Middle frontal gyrus (tissue), 1 donor: ENCODE measurements at regions not wholly inside any gene's neighbourhood (a gene's known extent, or its start where the extent isn't known, plus 50 kb on each side); places are given as distances from the start of the nearest gene placed in this dataset.
"Not testable (repeated sequence)": the region's sequence is repeated elsewhere in the genome, so short reads cannot be mapped to it uniquely, and the experiment has no call there.

Experiments used
- DNase-seq: peaks from one replicate; pipeline ENCODE4 v3.0.0-alpha.2; 2015; ENCODE audit warnings: low spot score; ENCODE audit errors: extremely low spot score

DNA sequence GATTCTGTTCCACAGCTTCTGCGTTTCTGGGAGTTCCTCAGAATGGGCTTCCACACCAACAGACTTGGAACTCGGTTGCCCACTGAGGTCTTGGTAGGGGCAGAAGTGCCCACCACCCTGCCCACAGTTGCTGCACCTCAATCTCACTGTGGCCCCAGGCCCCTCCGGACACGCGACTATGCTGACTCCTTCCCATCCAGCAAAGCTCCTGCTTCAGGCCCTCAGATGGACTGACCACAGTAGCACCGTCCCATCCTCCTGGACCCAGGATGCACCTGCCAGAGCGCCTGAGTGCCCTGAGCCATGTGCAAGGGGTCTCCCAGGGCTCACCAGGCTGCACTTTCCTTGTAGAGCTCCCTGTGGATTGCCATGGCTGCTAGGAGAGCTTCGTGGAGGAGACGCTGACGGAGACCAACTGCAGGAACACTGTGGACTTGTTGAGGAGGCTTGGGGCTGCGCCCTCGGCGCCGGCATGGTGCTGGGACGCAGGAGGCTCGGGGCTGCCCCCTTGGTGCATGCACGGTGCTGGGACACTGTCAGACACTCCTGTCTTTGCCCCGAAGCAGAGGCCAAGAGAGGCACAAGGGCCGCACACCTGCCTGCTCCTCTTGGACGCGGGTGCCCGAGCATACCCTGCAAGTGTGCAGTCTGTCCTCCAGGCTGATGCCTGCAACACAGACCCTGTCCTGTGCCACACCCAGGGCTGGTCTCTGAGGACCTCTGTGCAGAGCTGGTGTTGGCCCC is 201.3 kb downstream of the LIPI start:
- DNase-seq = not testable (repeated sequence)

DNA sequence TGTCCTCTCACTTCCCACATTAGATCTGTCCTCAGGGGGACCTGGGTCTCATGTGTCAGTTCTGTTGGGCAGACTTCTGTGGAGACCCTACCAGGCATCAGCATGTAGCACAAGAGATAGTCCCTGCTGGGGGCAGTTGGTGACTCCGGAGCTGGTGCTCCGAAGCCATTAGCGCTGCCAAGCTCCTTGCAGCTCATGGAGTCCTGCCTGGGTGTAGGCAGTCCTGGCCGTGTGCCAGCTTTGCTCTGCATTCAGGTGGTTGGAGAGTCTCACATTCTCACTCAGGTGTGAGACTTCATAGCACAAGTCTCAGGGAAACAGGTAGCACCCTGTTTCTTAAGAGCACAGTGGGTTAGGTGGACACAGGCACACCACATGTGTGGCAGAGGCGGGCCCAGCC is 202.3 kb downstream of the LIPI start:
- DNase-seq = not testable (repeated sequence)

DNA sequence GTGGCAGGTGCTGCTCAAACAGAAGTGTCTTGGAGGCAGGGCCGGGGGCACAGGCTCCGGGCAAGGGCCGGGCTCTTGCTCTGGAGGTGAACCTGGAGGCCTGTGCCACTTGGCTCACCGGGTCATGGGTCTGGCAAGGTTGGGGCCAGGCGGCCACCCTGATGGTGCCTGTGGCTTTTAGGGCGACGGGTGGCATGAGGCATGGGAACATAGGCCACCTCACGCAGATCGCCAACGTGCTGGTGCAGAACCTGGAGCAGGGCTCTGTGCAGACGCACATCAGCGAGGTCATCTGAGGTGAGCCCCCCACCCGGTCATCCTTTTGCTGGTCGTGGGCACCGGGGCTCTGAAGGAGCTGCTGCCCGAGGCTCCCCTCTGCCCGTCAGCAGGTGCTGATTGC is 202.7 kb downstream of the LIPI start:
- not testable (repeated sequence) for DNase-seq

DNA sequence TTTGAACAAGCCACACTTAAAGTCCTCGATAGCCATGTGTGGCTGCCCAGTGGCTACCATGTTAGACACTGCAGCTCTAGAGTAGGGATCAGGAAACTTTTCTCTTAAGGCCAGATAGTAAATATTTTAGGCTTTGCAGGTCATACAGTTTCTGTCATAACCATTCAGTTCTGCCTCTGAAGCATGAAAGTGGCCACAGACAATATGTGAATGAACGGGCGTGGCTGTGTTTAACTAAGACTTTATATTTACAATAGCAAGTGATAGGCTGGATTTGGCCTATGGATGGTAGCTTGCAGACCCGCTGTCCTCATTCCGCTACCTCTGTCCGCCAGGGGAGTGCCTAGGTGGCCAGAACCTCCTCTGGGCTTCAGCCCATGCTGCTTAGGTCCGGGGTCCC is 204.6 kb downstream of the LIPI start:
- not testable (repeated sequence) for DNase-seq

DNA sequence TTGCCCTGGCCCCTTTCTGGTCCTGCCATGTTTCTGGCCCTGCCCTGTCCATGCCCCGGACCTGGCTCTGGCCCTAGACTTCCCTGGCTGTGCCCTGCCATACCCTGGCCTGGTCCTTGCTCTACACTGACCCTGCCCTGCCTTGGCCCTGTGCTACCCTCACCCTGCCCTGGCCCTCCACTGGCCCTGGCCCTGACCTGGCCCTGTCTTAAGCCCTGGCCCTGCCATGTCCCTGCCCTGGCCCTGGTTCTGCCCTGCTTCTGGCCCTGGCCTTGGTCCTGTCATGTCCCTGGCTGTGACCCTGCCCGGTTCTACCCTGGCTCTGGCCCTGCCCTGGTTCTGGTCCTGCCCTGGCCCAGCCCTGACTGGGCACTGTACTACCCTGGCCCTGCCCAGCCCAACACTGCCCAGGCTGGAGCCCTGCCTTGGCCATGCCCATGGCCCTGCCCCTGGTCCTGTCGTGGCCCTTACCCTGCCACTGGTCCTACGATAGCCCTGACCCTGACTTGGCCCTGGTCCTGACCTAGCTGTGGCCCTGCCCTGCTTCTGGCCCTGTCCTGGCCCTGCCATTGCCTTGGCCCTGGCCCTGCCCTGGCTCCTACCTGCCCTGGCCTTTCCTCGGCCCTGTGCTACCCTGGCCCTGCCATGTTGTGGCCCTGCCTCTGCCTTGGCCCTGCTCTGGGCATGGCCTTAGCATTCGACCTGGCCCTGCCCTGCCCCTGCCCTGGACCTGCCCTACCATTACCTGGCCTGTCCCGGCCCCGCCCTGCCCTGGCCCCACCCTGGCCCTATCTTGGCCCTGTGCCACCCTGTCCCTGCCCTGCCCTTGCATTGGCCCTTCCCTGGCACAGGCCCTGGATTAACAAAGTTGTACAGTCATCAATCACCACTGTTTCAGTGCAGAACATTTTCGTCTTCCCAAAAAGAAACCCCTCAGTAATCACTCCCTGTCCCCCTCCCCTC is 223.5 kb downstream of the LIPI start:
- not testable (repeated sequence) for DNase-seq

DNA sequence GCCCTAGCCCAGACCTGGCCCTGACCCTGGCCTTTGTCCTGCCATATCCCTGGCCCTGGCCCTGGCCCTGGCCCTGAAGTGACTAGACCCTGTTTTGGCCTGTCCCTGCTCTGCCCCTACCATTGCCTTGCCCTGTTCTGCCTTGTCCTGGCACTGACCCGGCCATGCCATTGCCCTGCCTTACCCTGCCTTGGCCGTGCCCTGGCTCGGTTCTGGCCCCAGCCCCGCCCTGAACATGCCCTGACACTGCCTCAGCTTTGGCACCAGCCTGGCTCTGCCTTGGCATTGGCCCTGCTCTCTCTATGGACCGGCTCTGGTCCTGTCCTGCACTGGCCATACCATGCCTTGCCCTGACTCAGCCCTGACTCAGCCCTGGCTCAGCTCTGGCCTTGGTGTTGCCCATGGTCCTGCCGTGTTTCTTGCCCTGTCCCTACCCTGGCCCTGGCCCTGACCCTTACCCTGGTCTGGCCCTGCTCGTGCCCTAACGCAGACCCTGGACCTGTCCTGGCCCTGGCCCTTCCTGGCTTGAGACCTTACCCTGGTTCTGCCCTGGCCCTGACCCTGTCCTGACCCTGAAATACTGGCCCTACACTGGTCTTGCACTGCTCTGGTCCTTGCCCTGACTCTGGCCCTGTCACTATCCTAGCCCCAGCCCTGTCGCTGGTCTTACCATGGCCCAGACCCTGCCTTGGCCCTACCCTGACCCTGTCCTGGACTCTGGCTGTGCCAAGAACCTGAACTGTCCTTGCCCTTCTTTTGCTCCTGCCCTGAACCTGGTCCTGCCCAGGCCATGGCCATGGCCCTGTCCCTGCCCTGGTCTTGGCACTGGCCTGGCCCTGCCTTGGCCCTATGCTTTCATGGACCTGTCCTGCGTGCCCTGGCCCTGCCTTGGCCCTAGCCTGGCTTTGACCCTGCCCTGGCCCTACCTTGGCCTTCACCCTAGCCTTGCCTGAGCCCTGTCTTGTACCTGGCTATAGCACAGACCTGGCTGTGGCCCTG is 224.6 kb downstream of the LIPI start:
- not testable (repeated sequence) for DNase-seq

DNA sequence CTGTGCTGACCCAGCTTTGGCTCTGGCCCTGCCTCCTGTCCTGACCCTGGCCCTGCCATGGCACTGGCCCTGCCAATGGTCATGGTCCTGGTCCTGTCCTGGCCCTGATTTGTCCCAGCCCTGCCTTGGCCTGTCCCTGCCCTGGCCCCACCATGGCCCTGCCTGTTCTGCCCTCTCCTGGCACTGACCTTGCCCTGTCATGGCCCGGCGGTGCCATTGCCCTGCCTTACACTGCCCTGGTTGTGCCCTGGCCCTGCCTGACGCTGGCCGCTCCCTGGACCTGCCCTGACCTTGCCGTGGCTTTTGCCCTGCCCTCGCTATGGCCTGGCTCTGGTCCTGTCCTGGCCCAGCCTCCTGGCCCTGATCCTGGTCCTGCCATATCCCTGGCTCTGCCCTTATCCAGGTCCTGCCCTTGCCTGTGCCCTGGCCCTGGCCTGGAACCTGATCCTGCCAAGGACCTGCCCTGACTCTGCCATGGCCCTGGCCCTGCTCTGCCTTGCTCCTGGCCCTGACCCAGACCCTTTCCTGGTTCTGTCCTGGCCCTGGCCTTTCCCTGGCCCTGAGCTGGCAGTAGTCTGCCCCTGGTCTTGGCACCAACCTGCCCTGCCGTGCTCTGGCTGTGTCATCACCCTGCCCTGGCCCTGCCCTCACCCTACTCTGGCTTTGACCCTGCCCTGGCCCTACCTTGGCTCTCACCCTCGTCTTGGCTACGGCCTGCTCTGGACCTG is 225.5 kb downstream of the LIPI start:
- not testable (repeated sequence) for DNase-seq

DNA sequence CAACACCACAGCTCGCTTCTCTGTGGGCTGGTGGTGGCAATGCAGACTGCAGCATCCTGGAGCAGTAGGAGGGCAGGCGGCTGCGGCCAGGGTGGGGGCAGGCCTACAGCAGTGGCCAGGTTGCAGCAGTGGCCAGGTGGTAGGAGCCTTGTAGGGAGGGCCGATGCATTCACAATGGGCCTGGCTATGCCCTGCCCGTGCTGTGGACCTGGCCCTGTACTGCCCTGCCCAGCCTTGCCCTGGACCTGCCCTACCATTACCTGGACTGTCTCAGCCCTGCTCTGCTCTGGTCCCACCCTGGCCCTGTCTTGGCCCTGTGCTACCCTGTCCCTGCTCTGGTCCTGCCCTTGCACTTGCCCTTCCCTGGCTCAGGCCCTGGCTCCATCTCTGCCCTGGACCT is 226.0 kb downstream of the LIPI start:
- DNase-seq = not testable (repeated sequence)

DNA sequence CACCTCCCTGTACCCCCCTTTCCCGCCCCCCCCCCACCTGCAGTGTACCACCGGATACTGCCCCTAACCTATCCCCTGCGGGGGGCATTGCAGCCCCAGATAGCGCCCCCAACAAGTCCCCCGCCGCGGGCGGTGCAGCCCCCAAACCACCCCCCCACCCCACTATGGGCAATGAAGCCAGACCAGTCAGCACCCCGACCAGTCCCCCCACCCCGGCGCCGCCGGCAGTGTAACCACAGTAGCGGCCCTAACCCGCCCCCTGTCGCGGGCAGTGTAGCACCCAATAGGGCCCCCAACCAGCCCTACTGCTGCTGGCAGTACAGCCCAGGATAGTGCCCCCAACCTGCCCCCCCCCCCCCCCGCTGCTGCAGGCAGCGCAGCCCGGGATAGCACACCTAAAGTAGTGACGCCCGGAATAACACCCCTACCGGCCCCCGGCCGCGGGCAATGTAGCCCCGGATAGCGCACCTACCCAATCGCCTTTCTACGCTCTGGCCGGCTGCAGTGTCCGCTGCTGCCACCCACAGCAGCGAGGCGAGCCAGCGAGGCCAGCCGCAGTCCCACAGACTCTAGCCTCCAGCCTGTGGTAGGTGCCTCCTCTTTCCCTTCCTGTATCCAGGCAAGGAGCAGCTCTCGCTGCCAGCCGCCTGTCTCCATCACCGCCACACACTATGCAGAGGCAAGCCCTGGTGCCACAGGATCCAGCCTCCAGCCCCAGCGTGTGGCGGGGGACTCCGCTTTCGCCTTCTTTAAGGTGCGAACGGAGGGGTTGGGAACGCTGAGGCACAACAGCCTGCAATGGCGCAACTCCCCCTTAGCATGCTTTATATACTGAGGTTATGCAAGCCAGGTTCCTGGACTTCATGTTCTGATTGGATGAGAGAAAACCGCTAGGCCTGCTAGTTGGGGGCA is 229.3 kb downstream of the LIPI start:
- not testable (repeated sequence) for DNase-seq

DNA sequence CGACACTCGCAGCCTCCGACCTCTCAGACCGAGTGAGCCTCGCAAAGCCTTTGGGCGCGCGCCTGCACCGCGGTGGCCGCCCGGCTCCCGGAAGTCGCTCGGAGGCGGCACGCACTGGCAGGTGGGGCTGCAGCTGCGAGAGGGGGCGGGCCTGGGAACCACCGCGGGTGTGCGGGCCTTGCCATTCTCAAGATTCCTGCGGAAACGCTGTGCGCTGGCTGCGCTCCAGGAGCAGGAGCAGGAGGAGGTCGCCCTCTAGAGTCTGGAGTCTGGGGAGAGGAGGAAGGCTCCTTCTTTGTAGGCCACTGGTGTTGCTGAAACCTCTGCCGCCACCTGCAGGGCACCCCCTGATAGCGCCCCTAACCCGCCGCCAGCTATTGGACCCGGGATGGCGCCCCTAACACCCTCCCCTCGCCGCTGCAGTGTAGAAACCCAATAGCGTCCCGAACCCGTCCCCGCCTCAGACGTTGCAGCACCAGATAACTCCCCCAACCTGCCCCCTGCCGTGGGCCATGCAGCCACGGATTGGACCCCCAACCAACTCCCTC is 230.6 kb downstream of the LIPI start:
- not testable (repeated sequence) for DNase-seq

DNA sequence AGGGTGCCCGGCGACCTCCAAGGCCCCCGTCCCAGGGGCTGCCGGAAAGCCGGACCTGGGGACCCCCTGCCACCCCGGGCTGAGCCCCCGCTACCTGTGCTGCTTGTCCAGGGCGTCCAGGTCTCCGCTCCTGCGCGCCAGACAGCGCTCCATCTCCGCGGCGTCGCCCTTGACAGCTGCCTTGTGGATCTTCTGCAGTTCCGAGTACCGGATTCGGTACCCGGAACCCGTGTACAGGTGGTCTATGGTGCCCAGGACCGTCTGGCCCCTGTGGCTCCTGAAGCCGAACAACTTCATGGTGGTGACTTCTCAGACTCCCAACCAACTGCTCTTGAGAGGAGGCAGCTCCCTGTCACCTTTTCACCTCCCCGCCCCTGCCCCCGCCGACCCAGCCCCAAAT is 231.1 kb downstream of the LIPI start:
- DNase-seq = not testable (repeated sequence)

DNA sequence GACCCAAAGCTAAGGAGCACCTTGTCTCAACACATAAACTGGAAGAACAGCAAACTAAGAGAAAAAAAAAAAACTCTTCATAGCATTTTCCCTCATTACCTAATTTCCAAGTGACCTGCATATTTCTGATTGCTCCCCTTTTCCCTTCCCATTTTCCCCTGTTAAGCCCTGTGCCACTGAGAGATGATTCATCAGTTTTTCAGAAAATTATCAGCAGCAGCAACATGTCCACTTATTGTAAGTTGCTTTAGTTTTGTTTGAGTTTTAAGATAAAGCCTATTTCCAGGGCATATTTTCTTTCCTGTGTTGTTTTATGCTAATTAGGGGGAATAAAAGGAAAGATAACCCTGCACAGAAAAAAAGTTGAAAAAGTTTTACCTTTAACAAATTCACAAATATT is 236.2 kb downstream of the LIPI start:
- DNase-seq = not testable (repeated sequence)

DNA sequence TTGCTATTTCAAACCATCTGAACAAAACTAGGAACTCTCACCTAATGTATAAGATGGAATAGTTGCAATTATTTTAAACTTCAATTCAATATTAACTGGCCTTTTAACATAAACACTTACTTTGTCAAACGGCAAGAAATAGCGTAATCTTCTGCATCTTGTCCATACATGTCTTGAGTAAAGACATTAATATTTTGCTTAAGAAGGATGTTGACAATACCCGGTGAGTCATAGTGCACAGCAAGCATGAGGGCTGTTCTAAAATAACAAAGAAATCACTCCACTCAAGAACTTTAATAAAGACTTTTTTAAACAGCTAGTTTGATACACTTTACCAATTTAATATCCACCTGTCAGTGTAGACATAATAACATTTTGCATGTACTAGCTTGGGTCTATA is 240.9 kb downstream of the LIPI start:
- not testable (repeated sequence) for DNase-seq

DNA sequence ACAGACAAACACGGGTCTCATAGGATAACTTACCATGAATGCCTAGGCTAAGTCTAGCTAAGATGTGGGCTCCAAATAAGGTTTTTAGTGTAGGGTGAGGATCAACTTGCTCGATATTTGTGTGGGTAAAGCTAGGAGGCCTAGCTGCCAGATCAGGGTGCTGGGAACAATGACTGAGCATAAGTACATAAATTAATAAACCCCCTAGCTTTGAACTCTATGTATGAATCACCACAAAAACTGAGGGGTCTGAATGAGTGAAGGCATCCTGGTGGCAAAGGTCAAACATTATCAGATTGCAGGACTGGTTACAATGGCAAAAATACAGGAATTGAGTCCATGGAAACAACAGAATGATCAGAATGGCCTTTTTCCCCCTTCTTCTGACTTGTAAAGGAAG is 241.8 kb downstream of the LIPI start:
- DNase-seq = not testable (repeated sequence)

DNA sequence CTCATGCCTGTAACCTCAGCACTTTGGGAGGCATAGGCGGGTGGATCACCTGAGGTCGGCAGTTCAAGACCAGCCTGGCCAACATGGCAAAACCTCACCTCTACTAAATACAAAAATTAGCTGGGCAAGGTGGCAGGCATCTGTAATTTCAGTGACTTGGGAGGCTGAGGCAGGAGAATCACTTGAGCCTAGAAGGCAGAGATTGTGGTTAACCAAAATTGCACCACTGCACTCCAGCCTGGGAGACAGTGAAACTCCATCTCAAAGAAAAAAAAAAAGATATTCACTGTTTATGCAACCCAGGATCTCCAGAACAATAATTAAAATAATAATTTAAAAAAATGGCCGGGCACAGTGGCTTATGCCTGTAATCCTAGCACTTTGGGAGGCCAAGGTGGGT is 247.5 kb downstream of the LIPI start:
- DNase-seq = not testable (repeated sequence)

DNA sequence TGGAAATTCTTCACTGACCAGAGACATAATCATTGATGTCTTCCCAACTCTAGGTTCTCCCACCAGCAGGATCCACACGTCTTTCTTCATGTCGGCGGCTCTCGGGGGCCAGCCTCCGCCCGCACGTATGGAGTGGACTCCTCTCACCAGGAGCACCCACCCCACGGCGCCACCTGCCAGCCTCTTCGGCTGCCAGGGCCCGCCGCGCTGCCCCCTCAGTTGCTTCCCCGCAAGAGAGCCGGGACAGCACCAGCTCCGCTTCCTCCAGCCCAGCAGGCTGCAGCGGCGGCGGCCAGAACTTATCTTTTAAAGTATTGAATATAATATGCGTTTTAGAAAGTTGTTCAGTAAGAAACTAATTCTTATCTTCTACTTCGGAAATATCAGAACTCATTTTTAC is 273.5 kb downstream of the LIPI start:
- DNase-seq = no peak

DNA sequence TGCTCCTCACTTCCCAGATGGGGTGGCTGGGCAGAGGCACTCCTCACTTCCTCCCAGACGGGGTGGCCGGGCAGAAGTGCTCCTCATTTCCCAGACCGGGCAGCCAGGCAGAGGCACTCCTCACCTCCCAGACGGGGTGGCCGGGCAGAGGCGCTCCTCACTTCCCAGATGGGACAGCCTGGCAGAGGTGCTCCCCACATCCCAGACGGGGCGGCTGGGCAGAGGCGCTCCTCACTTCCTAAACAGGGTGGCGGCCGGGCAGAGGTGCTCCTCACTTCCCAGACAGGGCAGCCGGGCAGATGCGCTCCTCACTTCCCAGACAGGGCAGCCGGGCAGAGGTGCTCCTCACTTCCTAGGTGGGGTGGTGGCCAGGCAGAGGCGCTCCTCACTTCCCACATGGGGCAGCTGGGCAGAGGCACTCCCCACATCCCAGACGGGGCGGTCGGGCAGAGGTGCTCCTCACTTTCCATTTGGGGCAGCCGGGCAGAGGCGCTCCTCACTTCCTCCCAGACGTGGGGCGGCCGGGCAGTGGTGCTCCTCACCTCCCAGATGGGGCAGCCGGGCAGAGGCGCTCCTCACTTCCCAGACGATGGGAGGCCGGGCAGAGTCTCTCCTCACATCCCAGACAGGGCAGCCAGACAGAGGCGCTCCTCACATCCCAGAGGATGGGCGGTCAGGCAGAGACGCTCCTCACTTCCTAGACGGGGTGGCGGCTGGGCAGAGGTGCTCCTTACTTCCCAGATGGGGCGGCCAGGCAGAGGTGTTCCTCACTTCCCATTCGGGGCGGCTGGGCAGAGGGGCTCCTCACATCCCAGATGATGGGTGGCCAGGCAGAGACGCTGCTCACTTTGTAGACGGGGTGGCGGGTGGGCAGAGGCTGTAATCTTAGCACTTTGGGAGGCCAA is 274.5 kb downstream of the LIPI start:
- not testable (repeated sequence) for DNase-seq
